ENCODE measurements at regions not wholly inside any gene's neighbourhood (a gene's known extent, or its start where the extent isn't known, plus 50 kb on each side); places are given as distances from the start of the nearest gene placed in this dataset.

DNA sequence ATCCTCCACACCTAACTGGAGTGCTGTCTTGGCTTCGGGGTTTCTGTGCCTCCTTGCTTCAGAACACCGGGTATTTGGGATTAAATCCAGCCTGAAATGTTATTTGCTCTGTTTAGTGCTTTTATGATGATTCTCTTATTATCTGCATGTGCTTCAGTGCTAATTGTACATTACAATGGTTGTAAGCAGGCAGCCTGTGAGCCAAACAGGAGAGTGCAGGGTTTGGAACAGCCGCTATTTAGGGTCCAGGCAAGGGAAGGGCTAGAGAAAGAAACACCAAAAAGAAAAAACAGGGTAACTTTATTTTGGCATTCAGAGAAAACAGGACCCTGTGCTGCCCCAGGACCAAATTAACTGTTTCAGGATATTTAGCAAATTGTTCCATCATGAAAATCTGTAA, 72.7 kb downstream of the RCN1 start:
- TF ChIP-seq, protein P1, sequence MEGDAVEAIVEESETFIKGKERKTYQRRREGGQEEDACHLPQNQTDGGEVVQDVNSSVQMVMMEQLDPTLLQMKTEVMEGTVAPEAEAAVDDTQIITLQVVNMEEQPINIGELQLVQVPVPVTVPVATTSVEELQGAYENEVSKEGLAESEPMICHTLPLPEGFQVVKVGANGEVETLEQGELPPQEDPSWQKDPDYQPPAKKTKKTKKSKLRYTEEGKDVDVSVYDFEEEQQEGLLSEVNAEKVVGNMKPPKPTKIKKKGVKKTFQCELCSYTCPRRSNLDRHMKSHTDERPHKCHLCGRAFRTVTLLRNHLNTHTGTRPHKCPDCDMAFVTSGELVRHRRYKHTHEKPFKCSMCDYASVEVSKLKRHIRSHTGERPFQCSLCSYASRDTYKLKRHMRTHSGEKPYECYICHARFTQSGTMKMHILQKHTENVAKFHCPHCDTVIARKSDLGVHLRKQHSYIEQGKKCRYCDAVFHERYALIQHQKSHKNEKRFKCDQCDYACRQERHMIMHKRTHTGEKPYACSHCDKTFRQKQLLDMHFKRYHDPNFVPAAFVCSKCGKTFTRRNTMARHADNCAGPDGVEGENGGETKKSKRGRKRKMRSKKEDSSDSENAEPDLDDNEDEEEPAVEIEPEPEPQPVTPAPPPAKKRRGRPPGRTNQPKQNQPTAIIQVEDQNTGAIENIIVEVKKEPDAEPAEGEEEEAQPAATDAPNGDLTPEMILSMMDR (IDR thresholded peaks at IDR 0.05) = no peak
- TF ChIP-seq POLR2A (IDR thresholded peaks at IDR 0.05) = no peak

Measured in testis (tissue), 2 donors.